Kidney (tissue), 13 donors: ENCODE measurements at regions not wholly inside any gene's neighbourhood (a gene's known extent, or its start where the extent isn't known, plus 50 kb on each side); places are given as distances from the start of the nearest gene placed in this dataset.

Experiments used
- DNase-seq, 5 donors: peaks; one replicate each; pipeline ENCODE4 v3.0.0-alpha.2; 2013 to 2020
- FAIRE-seq: peaks from 2 replicates; lab custom pipeline; 2012; peaks lifted over from hg19 to GRCh38; lab: Jason Lieb, UNC
- H3K27ac ChIP-seq, 2 donors: one replicate each; pipeline ENCODE4 v1.7.0; 2013; ENCODE audit warnings: low read depth in 2 of 2, low read length in 2 of 2, inconsistent platforms in 1 of 2
- H3K27me3 ChIP-seq: one replicate; pipeline ENCODE4 v1.7.1; 2013; ENCODE audit warnings: low read length, inconsistent platforms; ENCODE audit not compliant: control insufficient read depth, insufficient read depth
- H3K36me3 ChIP-seq, 3 donors: one replicate each; pipeline versions ENCODE4 v1.7.0 to v1.7.1; 2013; ENCODE audit warnings: low read length in 3 of 3, control low read depth in 1 of 3, inconsistent platforms in 1 of 3; ENCODE audit not compliant: insufficient read depth in 3 of 3, control insufficient read depth in 2 of 3
- H3K4me1 ChIP-seq, 3 donors: one replicate each; pipeline versions ENCODE4 v1.7.0 to v1.7.1; 2013; ENCODE audit warnings: low read length in 3 of 3, inconsistent platforms in 1 of 3, low read depth in 1 of 3; ENCODE audit not compliant: control insufficient read depth in 2 of 3, insufficient read depth in 2 of 3
- H3K4me3 ChIP-seq, 3 donors: one replicate each; pipeline versions ENCODE4 v1.7.0 to v1.8.1; 2013; ENCODE audit warnings: low read length in 3 of 3, control low read depth in 1 of 3, inconsistent platforms in 1 of 3
- H3K9ac ChIP-seq, 3 donors: one replicate each; pipeline versions ENCODE4 v1.7.0 to v1.7.1; 2013; ENCODE audit warnings: low read length in 3 of 3, control low read depth in 1 of 3, inconsistent platforms in 1 of 3
- H3K9me3 ChIP-seq, 3 donors: one replicate each; pipeline versions ENCODE4 v1.7.0 to v1.7.1; 2013; ENCODE audit warnings: low read length in 3 of 3, control low read depth in 1 of 3, inconsistent platforms in 1 of 3; ENCODE audit not compliant: control insufficient read depth in 2 of 3, insufficient read depth in 1 of 3
- intact Hi-C: fragments of 100-400 bp; cut with DNase I; formaldehyde crosslinking; loops from one replicate; pipeline ENCODE4 v1.11.1; 2022
- TF ChIP-seq, protein P1 (sequence below): IDR thresholded peaks from 3 replicates; pipeline ENCODE4 v1.5.1; 2012; ENCODE audit warnings: mild to moderate bottlenecking, moderate library complexity, borderline replicate concordance; ENCODE audit not compliant: insufficient read depth; ENCODE audit errors: extremely low read depth
- donor health status: control.
- donor health status: control.
- donor health status: control.
- donor health status: control.
- donor health status: control.
- donor health status: DM: yes; HTN: yes; CAD: no.
- donor health status: Normal renal cell carcinoma (clear cell type).

DNA sequence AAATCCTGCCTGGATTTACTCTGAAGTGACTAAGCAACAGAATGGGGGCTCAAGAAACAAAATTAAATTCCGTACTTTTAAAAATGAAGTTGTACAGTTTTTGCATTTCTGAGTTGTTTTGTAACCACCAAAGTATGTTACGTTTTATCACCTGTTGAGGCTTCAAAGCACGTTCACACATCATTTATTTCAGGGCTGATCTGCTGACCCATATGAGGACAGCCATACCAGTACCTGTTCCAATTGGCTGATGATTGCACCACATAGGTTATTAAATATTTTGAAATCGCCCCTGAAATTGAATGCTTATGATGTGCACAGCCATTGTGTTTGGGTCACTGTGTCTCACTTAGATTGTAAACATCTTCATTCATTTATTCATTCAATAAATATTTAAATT is 72.0 kb upstream of the FLT1 start:
- Histone ChIP-seq H3K9ac (no peak overlapping the region), H3K36me3 (no peaks in the 10 kb centered on the region), H3K4me3 (no peak overlapping the region), H3K9me3 (no peaks in the 10 kb centered on the region), H3K27ac (no peak overlapping the region), H3K27me3 (no peaks in the 10 kb centered on the region), H3K4me1 (no peaks in the 10 kb centered on the region)
- DNase-seq (no peak), FAIRE-seq (no peak)
- TF ChIP-seq, protein P1, sequence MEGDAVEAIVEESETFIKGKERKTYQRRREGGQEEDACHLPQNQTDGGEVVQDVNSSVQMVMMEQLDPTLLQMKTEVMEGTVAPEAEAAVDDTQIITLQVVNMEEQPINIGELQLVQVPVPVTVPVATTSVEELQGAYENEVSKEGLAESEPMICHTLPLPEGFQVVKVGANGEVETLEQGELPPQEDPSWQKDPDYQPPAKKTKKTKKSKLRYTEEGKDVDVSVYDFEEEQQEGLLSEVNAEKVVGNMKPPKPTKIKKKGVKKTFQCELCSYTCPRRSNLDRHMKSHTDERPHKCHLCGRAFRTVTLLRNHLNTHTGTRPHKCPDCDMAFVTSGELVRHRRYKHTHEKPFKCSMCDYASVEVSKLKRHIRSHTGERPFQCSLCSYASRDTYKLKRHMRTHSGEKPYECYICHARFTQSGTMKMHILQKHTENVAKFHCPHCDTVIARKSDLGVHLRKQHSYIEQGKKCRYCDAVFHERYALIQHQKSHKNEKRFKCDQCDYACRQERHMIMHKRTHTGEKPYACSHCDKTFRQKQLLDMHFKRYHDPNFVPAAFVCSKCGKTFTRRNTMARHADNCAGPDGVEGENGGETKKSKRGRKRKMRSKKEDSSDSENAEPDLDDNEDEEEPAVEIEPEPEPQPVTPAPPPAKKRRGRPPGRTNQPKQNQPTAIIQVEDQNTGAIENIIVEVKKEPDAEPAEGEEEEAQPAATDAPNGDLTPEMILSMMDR, result no peak
- intact Hi-C loops, result no loop called here

DNA sequence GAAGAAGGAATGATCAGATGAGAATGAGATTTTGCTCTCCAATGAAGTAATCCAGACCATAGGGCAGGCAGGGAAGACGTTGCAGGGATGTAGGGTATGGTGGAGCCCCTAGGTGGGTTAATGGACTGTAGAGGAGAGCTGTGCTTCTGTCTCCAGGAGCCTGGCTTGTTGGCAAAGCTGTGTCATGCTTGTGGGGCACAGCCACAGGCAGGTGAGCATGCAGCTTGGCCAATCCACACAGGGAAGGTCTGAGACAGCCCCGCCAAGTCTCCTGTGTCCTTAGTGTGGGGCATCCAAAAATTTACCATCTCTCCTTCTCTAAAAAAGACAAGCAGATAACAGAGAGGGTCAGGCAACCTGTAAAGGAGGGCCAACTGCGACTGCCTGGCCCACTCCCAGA is 71.4 kb upstream of the FLT1 start:
- H3K27me3 ChIP-seq, result no peaks in the 10 kb centered on the region
- intact Hi-C loops, result no loop called here
- H3K4me1 ChIP-seq, result no peaks in the 10 kb centered on the region
- FAIRE-seq (no peak), DNase-seq (no peak)
- H3K9me3 ChIP-seq, result no peaks in the 10 kb centered on the region
- H3K9ac ChIP-seq, result no peak overlapping the region
- TF ChIP-seq, protein P1, result no peak
- H3K36me3 ChIP-seq, result no peaks in the 10 kb centered on the region
- H3K4me3 ChIP-seq, result no peak overlapping the region
- H3K27ac ChIP-seq, result no peak overlapping the region

DNA sequence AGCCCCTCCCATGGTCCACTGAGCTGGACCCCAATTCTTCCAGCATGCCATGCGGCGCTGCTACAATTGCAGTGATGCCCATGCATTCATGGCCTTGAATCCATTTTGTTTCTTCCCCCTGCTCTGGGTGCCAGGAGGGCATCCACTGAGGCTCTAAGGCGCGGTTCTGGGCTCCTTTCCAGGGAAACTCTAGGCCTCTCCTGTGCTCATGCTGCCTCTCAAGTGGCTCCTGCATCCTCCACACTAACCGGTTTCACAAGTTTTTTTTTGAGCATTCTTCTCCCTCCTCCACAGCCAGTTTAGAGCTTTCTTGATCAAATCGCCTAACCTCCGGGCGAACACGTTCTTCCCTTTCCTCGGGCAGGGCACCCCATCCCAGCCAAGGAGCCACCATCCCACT is 69.1 kb upstream of the FLT1 start:
- intact Hi-C loops, result no loop called here
- H3K4me3 ChIP-seq, result no peak overlapping the region
- TF ChIP-seq, protein P1, result no peak
- no peak overlapping the region for H3K9ac ChIP-seq
- H3K9me3 ChIP-seq, result no peaks in the 10 kb centered on the region
- FAIRE-seq (no peak), DNase-seq (peak in 4 of 5 donors; percentile 21 to 82 (median 64))
- no peak overlapping the region for H3K27ac ChIP-seq
- H3K4me1 ChIP-seq, result no peaks in the 10 kb centered on the region
- H3K36me3 ChIP-seq, result no peaks in the 10 kb centered on the region
- H3K27me3 ChIP-seq, result no peaks in the 10 kb centered on the region

GRCh38 chr13:28563609-28564008 is 68.7 kb upstream of the FLT1 start:
- TF ChIP-seq, protein P1, result no peak
- Histone ChIP-seq H3K9ac (no peak overlapping the region), H3K27me3 (no peaks in the 10 kb centered on the region), H3K36me3 (no peaks in the 10 kb centered on the region), H3K4me1 (no peaks in the 10 kb centered on the region), H3K4me3 (no peak overlapping the region), H3K27ac (no peak overlapping the region), H3K9me3 (no peaks in the 10 kb centered on the region)
- intact Hi-C loops, result no loop called here
- no peak for FAIRE-seq
- no peak for DNase-seq
